22Rv1 (cell line): ENCODE measurements at regions not wholly inside any gene's neighbourhood (a gene's known extent, or its start where the extent isn't known, plus 50 kb on each side); places are given as distances from the start of the nearest gene placed in this dataset.

Experiments used
- ZFX ChIP-seq: fragments of 450-650 bp; IDR thresholded peaks from 2 replicates; pipeline ENCODE4 v1.6.1; 2017; ENCODE audit warnings: antibody characterized with exemption, borderline replicate concordance
- TF ChIP-seq, protein P1 (sequence below): fragments of 450-650 bp; IDR thresholded peaks from 2 replicates; pipeline ENCODE4 v1.5.1; 2017; ENCODE audit warnings: mild to moderate bottlenecking

DNA sequence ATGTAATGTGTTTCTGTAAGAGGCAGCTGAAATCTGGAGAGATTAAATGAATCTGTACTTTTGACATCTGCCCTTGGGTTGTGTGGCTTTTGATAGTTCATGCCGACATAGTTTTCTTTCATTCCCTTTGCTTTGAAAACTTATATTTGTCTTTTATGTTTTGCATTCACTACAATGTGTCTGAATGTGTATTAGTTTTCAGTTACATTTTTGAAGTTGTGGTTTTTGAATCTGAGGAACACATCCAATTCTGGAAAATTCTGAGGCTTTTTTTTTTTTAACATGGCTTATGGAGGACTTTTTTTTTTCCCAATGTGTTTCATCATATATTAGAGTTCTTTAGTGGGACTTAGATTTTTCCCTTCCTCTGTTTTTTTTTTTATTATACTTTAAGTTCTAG, 683.7 kb upstream of the SOX9 start:
- TF ChIP-seq, protein P1, sequence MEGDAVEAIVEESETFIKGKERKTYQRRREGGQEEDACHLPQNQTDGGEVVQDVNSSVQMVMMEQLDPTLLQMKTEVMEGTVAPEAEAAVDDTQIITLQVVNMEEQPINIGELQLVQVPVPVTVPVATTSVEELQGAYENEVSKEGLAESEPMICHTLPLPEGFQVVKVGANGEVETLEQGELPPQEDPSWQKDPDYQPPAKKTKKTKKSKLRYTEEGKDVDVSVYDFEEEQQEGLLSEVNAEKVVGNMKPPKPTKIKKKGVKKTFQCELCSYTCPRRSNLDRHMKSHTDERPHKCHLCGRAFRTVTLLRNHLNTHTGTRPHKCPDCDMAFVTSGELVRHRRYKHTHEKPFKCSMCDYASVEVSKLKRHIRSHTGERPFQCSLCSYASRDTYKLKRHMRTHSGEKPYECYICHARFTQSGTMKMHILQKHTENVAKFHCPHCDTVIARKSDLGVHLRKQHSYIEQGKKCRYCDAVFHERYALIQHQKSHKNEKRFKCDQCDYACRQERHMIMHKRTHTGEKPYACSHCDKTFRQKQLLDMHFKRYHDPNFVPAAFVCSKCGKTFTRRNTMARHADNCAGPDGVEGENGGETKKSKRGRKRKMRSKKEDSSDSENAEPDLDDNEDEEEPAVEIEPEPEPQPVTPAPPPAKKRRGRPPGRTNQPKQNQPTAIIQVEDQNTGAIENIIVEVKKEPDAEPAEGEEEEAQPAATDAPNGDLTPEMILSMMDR = no peak
- TF ChIP-seq ZFX = no peak
